WTC11 (cell line): ENCODE measurements at regions not wholly inside any gene's neighbourhood (a gene's known extent, or its start where the extent isn't known, plus 50 kb on each side); places are given as distances from the start of the nearest gene placed in this dataset.

ENCODE experiments used
- ATAC-seq: fragments of 200-7000 bp; cut with Tn5 transposase; 2 replicates; pipeline ENCODE4 v1.10.0; 2021; ENCODE audit warnings: mild to moderate bottlenecking, moderate library complexity
- CTCF ChIA-PET: fragments of 300-600 bp; sonication (Branson Sonifier 250); formaldehyde crosslinking; loops from one replicate; lab custom pipeline; 2021; ENCODE audit warnings: antibody characterized with exemption; lab: Charles Lee
- POLR2A ChIA-PET: fragments of 350-600 bp; sonication (Branson Sonifier 250); formaldehyde crosslinking; loops from one replicate; lab custom pipeline; 2021; ENCODE audit warnings: antibody characterized with exemption; lab: Charles Lee
- DNase-seq: peaks from one replicate; pipeline ENCODE4 v3.0.0; 2021; ENCODE audit warnings: low spot score
- H3K27ac Mint-ChIP-seq: 2 replicates; pipeline ENCODE4 v1.8.0; 2021; ENCODE audit warnings: mixed read lengths
- H3K27me3 Mint-ChIP-seq: 2 replicates; pipeline ENCODE4 v1.8.0; 2021; ENCODE audit warnings: low read depth, mild to moderate bottlenecking, moderate library complexity, mixed read lengths
- H3K36me3 Mint-ChIP-seq: 2 replicates; pipeline ENCODE4 v1.8.0; 2021; ENCODE audit warnings: mixed read lengths
- H3K4me1 Mint-ChIP-seq: 2 replicates; pipeline ENCODE4 v1.8.0; 2022; ENCODE audit warnings: mixed read lengths
- H3K4me3 Mint-ChIP-seq: 2 replicates; pipeline ENCODE4 v1.8.0; 2021; ENCODE audit warnings: mild to moderate bottlenecking, moderate library complexity, mixed read lengths
- H3K9me3 Mint-ChIP-seq: 2 replicates; pipeline ENCODE4 v1.8.0; 2021; ENCODE audit warnings: mixed read lengths
- ATF1 ChIP-seq: sonication (generic); formaldehyde crosslinking; IDR thresholded peaks from 2 replicates; pipeline ENCODE4 v1.8.1; 2023; ENCODE audit warnings: mild to moderate bottlenecking, moderate library complexity, missing genetic modification reagents
- CREB1 ChIP-seq: sonication (generic); formaldehyde crosslinking; IDR thresholded peaks from 2 replicates; pipeline ENCODE4 v1.8.0; 2023; ENCODE audit warnings: mild to moderate bottlenecking, missing genetic modification reagents
- ELF4 ChIP-seq: sonication (generic); formaldehyde crosslinking; IDR thresholded peaks from 2 replicates; pipeline ENCODE4 v1.8.1; 2022; ENCODE audit warnings: low read depth, mild to moderate bottlenecking, moderate library complexity, missing genetic modification reagents
- ETV6 ChIP-seq: sonication (generic); formaldehyde crosslinking; IDR thresholded peaks from 2 replicates; pipeline ENCODE4 v1.8.1; 2022; ENCODE audit warnings: mild to moderate bottlenecking, missing genetic modification reagents
- FOXJ3 ChIP-seq: sonication (generic); formaldehyde crosslinking; IDR thresholded peaks from 2 replicates; pipeline ENCODE4 v1.9.0; 2021; ENCODE audit warnings: missing genetic modification reagents, mild to moderate bottlenecking, borderline replicate concordance
- JUN ChIP-seq: sonication (generic); formaldehyde crosslinking; IDR thresholded peaks from 2 replicates; pipeline ENCODE4 v1.8.0; 2023; ENCODE audit warnings: mild to moderate bottlenecking, missing genetic modification reagents
- KAT7 ChIP-seq: sonication (generic); formaldehyde crosslinking; IDR thresholded peaks from 2 replicates; pipeline ENCODE4 v1.8.1; 2023; ENCODE audit warnings: missing genetic modification reagents, mild to moderate bottlenecking, borderline replicate concordance
- RELA ChIP-seq: sonication (generic); formaldehyde crosslinking; IDR thresholded peaks from 2 replicates; pipeline ENCODE4 v1.8.1; 2022; ENCODE audit warnings: missing genetic modification reagents, mild to moderate bottlenecking, borderline replicate concordance
- SMAD3 ChIP-seq: sonication (generic); formaldehyde crosslinking; IDR thresholded peaks from 2 replicates; pipeline ENCODE4 v1.8.0; 2022; ENCODE audit warnings: missing genetic modification reagents, mild to moderate bottlenecking, borderline replicate concordance
- SP1 ChIP-seq: sonication (generic); formaldehyde crosslinking; conservative IDR thresholded peaks from 2 replicates; pipeline ENCODE4 v1.8.1; 2022; ENCODE audit warnings: missing genetic modification reagents
- TP53 ChIP-seq: sonication (generic); formaldehyde crosslinking; IDR thresholded peaks from 2 replicates; pipeline ENCODE4 v1.8.1; 2023; ENCODE audit warnings: mild to moderate bottlenecking, missing genetic modification reagents
- ZNF396 ChIP-seq: fragments of 250-450 bp; sonication (Bioruptor Pico); IDR thresholded peaks from 2 replicates; pipeline ENCODE4 v1.8.0; 2021; ENCODE audit warnings: mild to moderate bottlenecking, moderate library complexity, borderline replicate concordance
- TF ChIP-seq, protein P1 (sequence below): sonication (generic); formaldehyde crosslinking; IDR thresholded peaks from 2 replicates; pipeline ENCODE4 v1.8.0; 2023; ENCODE audit warnings: mild to moderate bottlenecking, missing genetic modification reagents
- TF ChIP-seq, protein P2 (sequence below): fragments of 250-450 bp; sonication (Bioruptor Pico); IDR thresholded peaks from 2 replicates; pipeline ENCODE4 v1.9.0; 2021; ENCODE audit warnings: moderate library complexity, mild to moderate bottlenecking, inconsistent platforms, borderline replicate concordance
- TF ChIP-seq, protein P3 (sequence below): sonication (generic); formaldehyde crosslinking; IDR thresholded peaks from 2 replicates; pipeline ENCODE4 v1.8.1; 2022; ENCODE audit warnings: mild to moderate bottlenecking, moderate library complexity, missing genetic modification reagents
- TF ChIP-seq, protein P4 (sequence below): fragments of 200-600 bp; IDR thresholded peaks from 2 replicates; pipeline ENCODE4 v1.8.0; 2022; ENCODE audit warnings: antibody characterized with exemption
- TF ChIP-seq, protein P5 (sequence below): fragments of 250-450 bp; sonication (Bioruptor Pico); conservative IDR thresholded peaks from 2 replicates; pipeline ENCODE4 v1.9.0; 2021; ENCODE audit warnings: mild to moderate bottlenecking
- TF ChIP-seq, protein P6 (sequence below): sonication (generic); formaldehyde crosslinking; IDR thresholded peaks from 2 replicates; pipeline ENCODE4 v1.8.1; 2023; ENCODE audit warnings: mild to moderate bottlenecking, missing genetic modification reagents
- TF ChIP-seq, protein P7 (sequence below): sonication (generic); formaldehyde crosslinking; IDR thresholded peaks from 2 replicates; pipeline ENCODE4 v1.8.0; 2022; ENCODE audit warnings: mild to moderate bottlenecking, missing genetic modification reagents

DNA sequence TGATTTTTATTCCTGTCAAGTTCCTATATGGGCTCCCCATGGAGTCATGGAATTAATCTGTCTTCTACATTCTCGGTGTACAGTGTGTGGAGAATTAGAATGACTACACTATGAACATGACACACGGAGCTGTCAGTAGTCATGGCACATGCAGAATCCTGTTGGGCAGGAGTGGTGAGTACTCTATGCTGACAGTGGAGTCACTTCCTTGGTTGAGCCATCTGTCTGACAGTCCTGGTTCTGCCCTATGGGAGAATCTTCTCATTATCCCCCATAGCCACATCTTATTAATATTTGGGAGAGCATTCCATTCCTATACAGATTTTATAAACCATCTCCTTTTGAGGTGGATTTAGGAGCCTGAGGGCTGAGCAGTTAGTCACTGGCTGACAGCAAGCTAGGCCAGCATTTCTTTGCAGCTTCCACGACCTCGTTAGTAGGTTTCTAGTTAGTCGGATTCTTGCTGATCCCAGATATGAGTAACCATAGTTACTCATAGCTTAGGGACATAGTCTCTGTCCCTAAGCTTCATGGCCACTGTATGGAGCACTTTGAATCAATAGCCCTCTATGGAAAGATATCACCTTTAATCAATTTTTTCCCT lies 90.6 kb downstream of the MDH1 start (continued):
- TF ChIP-seq, protein P1, sequence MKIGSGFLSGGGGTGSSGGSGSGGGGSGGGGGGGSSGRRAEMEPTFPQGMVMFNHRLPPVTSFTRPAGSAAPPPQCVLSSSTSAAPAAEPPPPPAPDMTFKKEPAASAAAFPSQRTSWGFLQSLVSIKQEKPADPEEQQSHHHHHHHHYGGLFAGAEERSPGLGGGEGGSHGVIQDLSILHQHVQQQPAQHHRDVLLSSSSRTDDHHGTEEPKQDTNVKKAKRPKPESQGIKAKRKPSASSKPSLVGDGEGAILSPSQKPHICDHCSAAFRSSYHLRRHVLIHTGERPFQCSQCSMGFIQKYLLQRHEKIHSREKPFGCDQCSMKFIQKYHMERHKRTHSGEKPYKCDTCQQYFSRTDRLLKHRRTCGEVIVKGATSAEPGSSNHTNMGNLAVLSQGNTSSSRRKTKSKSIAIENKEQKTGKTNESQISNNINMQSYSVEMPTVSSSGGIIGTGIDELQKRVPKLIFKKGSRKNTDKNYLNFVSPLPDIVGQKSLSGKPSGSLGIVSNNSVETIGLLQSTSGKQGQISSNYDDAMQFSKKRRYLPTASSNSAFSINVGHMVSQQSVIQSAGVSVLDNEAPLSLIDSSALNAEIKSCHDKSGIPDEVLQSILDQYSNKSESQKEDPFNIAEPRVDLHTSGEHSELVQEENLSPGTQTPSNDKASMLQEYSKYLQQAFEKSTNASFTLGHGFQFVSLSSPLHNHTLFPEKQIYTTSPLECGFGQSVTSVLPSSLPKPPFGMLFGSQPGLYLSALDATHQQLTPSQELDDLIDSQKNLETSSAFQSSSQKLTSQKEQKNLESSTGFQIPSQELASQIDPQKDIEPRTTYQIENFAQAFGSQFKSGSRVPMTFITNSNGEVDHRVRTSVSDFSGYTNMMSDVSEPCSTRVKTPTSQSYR = no peak
- TF ChIP-seq RELA (CRISPR knock-in tag) = no peak
- TF ChIP-seq KAT7 (CRISPR knock-in tag) = no peak
- TF ChIP-seq, protein P2, sequence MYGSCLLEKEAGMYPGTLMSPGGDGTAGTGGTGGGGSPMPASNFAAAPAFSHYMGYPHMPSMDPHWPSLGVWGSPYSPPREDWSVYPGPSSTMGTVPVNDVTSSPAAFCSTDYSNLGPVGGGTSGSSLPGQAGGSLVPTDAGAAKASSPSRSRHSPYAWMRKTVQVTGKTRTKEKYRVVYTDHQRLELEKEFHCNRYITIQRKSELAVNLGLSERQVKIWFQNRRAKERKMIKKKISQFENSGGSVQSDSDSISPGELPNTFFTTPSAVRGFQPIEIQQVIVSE = no peak
- no peak for TF ChIP-seq JUN (CRISPR knock-in tag)

DNA sequence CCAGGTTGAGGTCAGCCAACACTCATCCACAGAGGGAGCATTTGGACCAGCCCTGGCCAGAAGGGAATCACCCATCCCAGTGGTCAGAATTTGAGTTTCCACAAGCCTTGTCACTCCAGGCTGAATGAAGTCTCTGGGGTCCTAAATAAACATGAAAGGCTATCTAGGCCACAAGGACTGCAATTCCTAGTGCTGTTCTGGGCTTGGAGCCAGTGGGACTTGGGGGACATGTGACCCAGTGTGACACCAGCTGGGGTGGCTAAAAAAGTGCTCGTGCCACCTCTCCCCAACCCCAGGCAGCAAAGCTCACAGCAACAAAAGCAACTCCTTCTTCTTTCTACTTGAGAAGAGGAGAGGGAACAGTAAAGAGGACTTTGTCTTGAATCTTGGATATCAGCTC lies 91.7 kb downstream of the MDH1 start:
- DNase-seq (no peak), ATAC-seq (no peak)
- H3K4me1 Mint-ChIP-seq = peaks cover 4% of the 10 kb centered on the region
- H3K9me3 Mint-ChIP-seq = peaks cover 12% of the 10 kb centered on the region
- peaks cover 2% of the 10 kb centered on the region; the same call in 1 of the 2 replicates for H3K36me3 Mint-ChIP-seq
- ChIA-PET CTCF (interaction anchor here (0.9 kb wide), 1 partner anchor 21 kb away, joined by 3 read pairs; no protein-coding TSS in a partner anchor), POLR2A (no interaction called here)
- H3K27ac Mint-ChIP-seq = no peak overlapping the region
- TF ChIP-seq, protein P3, sequence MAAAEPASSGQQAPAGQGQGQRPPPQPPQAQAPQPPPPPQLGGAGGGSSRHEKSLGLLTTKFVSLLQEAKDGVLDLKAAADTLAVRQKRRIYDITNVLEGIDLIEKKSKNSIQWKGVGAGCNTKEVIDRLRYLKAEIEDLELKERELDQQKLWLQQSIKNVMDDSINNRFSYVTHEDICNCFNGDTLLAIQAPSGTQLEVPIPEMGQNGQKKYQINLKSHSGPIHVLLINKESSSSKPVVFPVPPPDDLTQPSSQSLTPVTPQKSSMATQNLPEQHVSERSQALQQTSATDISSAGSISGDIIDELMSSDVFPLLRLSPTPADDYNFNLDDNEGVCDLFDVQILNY (CRISPR knock-in tag) = no peak
- TF ChIP-seq, protein P4, sequence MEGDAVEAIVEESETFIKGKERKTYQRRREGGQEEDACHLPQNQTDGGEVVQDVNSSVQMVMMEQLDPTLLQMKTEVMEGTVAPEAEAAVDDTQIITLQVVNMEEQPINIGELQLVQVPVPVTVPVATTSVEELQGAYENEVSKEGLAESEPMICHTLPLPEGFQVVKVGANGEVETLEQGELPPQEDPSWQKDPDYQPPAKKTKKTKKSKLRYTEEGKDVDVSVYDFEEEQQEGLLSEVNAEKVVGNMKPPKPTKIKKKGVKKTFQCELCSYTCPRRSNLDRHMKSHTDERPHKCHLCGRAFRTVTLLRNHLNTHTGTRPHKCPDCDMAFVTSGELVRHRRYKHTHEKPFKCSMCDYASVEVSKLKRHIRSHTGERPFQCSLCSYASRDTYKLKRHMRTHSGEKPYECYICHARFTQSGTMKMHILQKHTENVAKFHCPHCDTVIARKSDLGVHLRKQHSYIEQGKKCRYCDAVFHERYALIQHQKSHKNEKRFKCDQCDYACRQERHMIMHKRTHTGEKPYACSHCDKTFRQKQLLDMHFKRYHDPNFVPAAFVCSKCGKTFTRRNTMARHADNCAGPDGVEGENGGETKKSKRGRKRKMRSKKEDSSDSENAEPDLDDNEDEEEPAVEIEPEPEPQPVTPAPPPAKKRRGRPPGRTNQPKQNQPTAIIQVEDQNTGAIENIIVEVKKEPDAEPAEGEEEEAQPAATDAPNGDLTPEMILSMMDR = no peak
- no peak for TF ChIP-seq SP1 (CRISPR knock-in tag)
- no peak for TF ChIP-seq SMAD3 (CRISPR knock-in tag)
- no peak for TF ChIP-seq FOXJ3
- TF ChIP-seq, protein P5, sequence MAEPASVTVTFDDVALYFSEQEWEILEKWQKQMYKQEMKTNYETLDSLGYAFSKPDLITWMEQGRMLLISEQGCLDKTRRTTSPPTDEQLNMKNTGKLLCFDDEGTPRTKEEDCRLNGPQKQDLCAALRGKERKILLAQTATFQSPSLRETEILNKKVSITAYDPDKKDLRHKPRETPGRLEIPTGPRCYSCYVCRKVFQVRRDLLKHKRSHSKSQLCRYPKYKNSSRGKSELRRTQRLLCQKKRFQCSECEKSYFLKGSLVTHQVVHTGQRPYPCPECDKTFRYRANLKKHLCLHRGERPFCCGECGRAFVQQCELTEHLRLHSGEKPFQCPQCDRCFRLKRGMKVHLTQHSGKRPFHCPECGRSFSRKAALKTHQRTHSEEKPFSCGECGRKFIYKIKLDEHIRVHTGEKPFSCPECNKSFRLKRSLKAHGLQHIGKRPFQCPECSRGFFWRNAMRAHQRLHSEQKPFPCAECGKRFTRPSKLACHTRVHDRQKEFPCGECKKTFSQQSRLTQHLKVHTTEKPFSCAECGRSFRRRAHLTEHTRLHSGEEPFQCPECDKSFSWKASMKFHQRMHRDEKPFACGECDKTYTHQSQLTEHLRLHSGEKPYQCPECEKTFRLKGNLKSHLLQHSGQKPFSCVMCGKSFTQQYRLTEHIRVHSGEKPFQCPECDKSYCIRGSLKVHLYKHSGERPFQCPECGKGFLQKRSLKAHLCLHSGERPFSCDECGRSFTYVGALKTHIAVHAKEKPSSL (CRISPR knock-in tag) = no peak
- no peak for TF ChIP-seq TP53 (CRISPR knock-in tag)
- no peak overlapping the region for H3K4me3 Mint-ChIP-seq
- H3K27me3 Mint-ChIP-seq = no peaks in the 10 kb centered on the region

DNA sequence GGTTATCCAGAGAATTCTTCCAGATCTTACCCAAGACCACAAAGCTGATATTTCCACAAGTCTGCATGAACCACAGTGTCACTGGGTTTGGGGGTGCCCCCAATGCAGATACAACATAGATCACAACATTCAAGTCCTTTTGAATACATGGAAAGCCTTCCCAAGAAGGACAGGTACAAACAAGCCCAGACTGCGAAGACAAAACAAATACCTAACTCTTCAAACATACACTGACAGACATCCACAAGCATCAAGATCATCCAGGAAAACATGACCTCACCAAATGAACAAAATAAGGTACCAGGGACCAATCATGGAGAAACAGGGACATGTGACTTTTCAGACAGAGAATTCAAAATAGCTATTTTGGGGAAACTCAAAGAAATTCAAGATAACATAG lies 93.1 kb downstream of the MDH1 start:
- no peak for ATAC-seq
- ChIA-PET CTCF (interaction anchor here (1.1 kb wide), 1 partner anchor 17 kb away, joined by 3 read pairs; no protein-coding TSS in a partner anchor), POLR2A (no interaction called here)
- H3K27me3 Mint-ChIP-seq = no peaks in the 10 kb centered on the region
- 0 out of 2 replicates have a peak overlapping the region, but pooled peaks have one; percentile 16 for H3K27ac Mint-ChIP-seq
- DNase-seq = no peak
- no peak overlapping the region for H3K4me3 Mint-ChIP-seq
- peaks cover 4% of the 10 kb centered on the region for H3K4me1 Mint-ChIP-seq
- peaks cover 6% of the 10 kb centered on the region; the same call in 1 of the 2 replicates for H3K36me3 Mint-ChIP-seq
- peaks cover 23% of the 10 kb centered on the region for H3K9me3 Mint-ChIP-seq
- TF ChIP-seq CREB1 (CRISPR knock-in tag) (no peak), ETV6 (CRISPR knock-in tag) (no peak), ELF4 (CRISPR knock-in tag) (no peak), ATF1 (CRISPR knock-in tag) (no peak), ZNF396 (no peak)
- TF ChIP-seq, protein P6, sequence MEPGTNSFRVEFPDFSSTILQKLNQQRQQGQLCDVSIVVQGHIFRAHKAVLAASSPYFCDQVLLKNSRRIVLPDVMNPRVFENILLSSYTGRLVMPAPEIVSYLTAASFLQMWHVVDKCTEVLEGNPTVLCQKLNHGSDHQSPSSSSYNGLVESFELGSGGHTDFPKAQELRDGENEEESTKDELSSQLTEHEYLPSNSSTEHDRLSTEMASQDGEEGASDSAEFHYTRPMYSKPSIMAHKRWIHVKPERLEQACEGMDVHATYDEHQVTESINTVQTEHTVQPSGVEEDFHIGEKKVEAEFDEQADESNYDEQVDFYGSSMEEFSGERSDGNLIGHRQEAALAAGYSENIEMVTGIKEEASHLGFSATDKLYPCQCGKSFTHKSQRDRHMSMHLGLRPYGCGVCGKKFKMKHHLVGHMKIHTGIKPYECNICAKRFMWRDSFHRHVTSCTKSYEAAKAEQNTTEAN (CRISPR knock-in tag) = no peak
- TF ChIP-seq, protein P7, sequence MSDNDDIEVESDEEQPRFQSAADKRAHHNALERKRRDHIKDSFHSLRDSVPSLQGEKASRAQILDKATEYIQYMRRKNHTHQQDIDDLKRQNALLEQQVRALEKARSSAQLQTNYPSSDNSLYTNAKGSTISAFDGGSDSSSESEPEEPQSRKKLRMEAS (CRISPR knock-in tag) = no peak
- TF ChIP-seq, protein P5 (CRISPR knock-in tag) = no peak
